GM12878 (cell line): ENCODE measurements at regions not wholly inside any gene's neighbourhood (a gene's known extent, or its start where the extent isn't known, plus 50 kb on each side); places are given as distances from the start of the nearest gene placed in this dataset.

ENCODE experiments used
- ATAC-seq: fragments of 200-7000 bp; cut with Tn5 transposase; 3 replicates; pipeline ENCODE4 v1.9.1; 2020; ENCODE audit warnings: mild to moderate bottlenecking, moderate library complexity
- BruUV-seq: library from RNA; stranded (reverse); fragments of 400-500 nt; replicated peaks from 2 replicates; lab custom pipeline; 2021; lab: Mats Ljungman, UMichigan
- CTCF ChIA-PET: fragments of 300-600 bp; sonication (Branson Sonifier 250); formaldehyde crosslinking; extraction: SDS; loops from one replicate; lab custom pipeline; 2021; ENCODE audit warnings: inconsistent platforms; lab: Yijun Ruan, JAX
- POLR2A ChIA-PET: fragments of 350-600 bp; formaldehyde crosslinking; extraction: SDS; loops from one replicate; lab custom pipeline; 2021; ENCODE audit warnings: inconsistent platforms; lab: Charles Lee
- RAD21 ChIA-PET: fragments of 300-600 bp; sonication (Branson Sonifier 250); formaldehyde crosslinking; loops from one replicate; lab custom pipeline; 2023; ENCODE audit warnings: antibody characterized with exemption; ENCODE audit not compliant: unreplicated experiment; lab: Charles Lee
- SMC1A ChIA-PET: fragments of 300-600 bp; sonication (Branson Sonifier 250); formaldehyde crosslinking; loops from one replicate; lab custom pipeline; 2023; ENCODE audit not compliant: unreplicated experiment, uncharacterized antibody; lab: Charles Lee
- DNase-seq: peaks from one replicate; pipeline ENCODE4 v3.0.0-alpha.2; 2011; ENCODE audit warnings: low read depth, low spot score
- FAIRE-seq: peaks from 3 replicates; lab custom pipeline; 2011; peaks lifted over from hg19 to GRCh38; lab: Jason Lieb, UNC
- H2AFZ ChIP-seq: 2 replicates; pipeline ENCODE4 v1.6.0; 2011; ENCODE audit warnings: low read depth, low read length, control low read depth; ENCODE audit not compliant: control insufficient read depth
- H3K27ac ChIP-seq: 2 replicates; pipeline ENCODE4 v1.5.1; 2011; ENCODE audit warnings: control low read depth; ENCODE audit not compliant: control insufficient read depth, insufficient read depth
- H3K27me3 ChIP-seq, 2 experiments: replicated peaks in 1 of 2; 2 replicates each; pipeline versions ENCODE4 v1.6.0 to v1.6.1; 2011; ENCODE audit warnings: low read length in 1 of 2; ENCODE audit not compliant: control insufficient read depth in 2 of 2, insufficient read depth in 2 of 2
- H3K36me3 ChIP-seq, 2 experiments: 2 replicates each; pipeline ENCODE4 v1.5.1; 2011; ENCODE audit warnings: low read length in 1 of 2; ENCODE audit not compliant: control insufficient read depth in 2 of 2, insufficient read depth in 2 of 2
- H3K4me1 ChIP-seq: 2 replicates; pipeline ENCODE4 v1.6.1; 2011; ENCODE audit warnings: mild to moderate bottlenecking, low read length, moderate library complexity, mixed read lengths; ENCODE audit not compliant: control insufficient read depth, insufficient read depth
- H3K4me2 ChIP-seq: 2 replicates; pipeline ENCODE4 v1.6.0; 2011; ENCODE audit warnings: control low read depth; ENCODE audit not compliant: control insufficient read depth, insufficient read depth
- H3K4me3 ChIP-seq: fragments of 200-600 bp; sonication (generic); 2 replicates; pipeline ENCODE4 v1.5.1; 2016
- H3K79me2 ChIP-seq: 2 replicates; pipeline ENCODE4 v1.6.0; 2011; ENCODE audit warnings: low read length; ENCODE audit not compliant: control insufficient read depth, insufficient read depth
- H3K9ac ChIP-seq: 2 replicates; pipeline ENCODE4 v1.8.0; 2011; ENCODE audit warnings: low read length, control low read depth, mixed read lengths; ENCODE audit not compliant: control insufficient read depth, insufficient read depth
- H3K9me3 ChIP-seq: replicated peaks from 3 replicates; pipeline ENCODE4 v1.5.1; 2011; ENCODE audit warnings: mild to moderate bottlenecking, low read length; ENCODE audit not compliant: control insufficient read depth, insufficient read depth
- H4K20me1 ChIP-seq: 2 replicates; pipeline ENCODE4 v1.6.0; 2011; ENCODE audit not compliant: control insufficient read depth, insufficient read depth
- BMI1 ChIP-seq: fragments of 450-650 bp; IDR thresholded peaks from 2 replicates; pipeline ENCODE4 v1.6.1; 2016; ENCODE audit warnings: mild to moderate bottlenecking, moderate library complexity, borderline replicate concordance
- KAT2A ChIP-seq: conservative IDR thresholded peaks from 2 replicates; pipeline ENCODE4 v1.6.1; 2011; ENCODE audit warnings: low read depth, low read length; ENCODE audit not compliant: control insufficient read depth
- MXI1 ChIP-seq: fragments of 150-350 bp; IDR thresholded peaks from 2 replicates; pipeline ENCODE4 v1.6.1; 2011; ENCODE audit warnings: low read depth, mild to moderate bottlenecking, inconsistent platforms, low read length, improper control_type of control experiment
- NRF1 ChIP-seq: conservative IDR thresholded peaks from 2 replicates; pipeline ENCODE4 v1.6.1; 2011; ENCODE audit warnings: mild to moderate bottlenecking, low read depth, low read length, improper control_type of control experiment
- SIX5 ChIP-seq: IDR thresholded peaks from 2 replicates; pipeline ENCODE4 v1.6.1; 2011; ENCODE audit warnings: mild to moderate bottlenecking, low read depth, low read length, moderate library complexity; ENCODE audit not compliant: severe bottlenecking
- SMAD1 ChIP-seq: fragments of 450-650 bp; IDR thresholded peaks from 2 replicates; pipeline ENCODE4 v1.6.1; 2018; ENCODE audit warnings: mild to moderate bottlenecking, low read depth; ENCODE audit not compliant: partially characterized antibody
- SMAD5 ChIP-seq: IDR thresholded peaks from 2 replicates; pipeline ENCODE4 v1.6.1; 2016; ENCODE audit warnings: antibody characterized with exemption, low read depth
- TCF12 ChIP-seq: IDR thresholded peaks from 2 replicates; pipeline ENCODE4 v1.6.1; 2011; ENCODE audit warnings: low read depth, mild to moderate bottlenecking, low read length
- WGBS: methylation state at CpG from one replicate; pipeline ENCODE4 v1.1.6; 2016; ENCODE audit warnings: low lambda C conversion rate; ENCODE audit not compliant: insufficient replicate concordance, insufficient coverage; ENCODE audit errors: missing lambda C conversion rate; 5-methylcytosine and 5-hydroxymethylcytosine counted together
- in situ Hi-C: fragments of 300-500 bp; cut with MboI; formaldehyde crosslinking; loops from 9 replicates; pipeline ENCODE4 v1.14.3; 2018; ENCODE audit warnings: mixed read lengths
- intact Hi-C: fragments of 100-400 bp; cut with micrococcal nuclease; formaldehyde crosslinking; loops from one replicate; pipeline ENCODE4 v1.14.2; 2022; ENCODE audit not compliant: unreplicated experiment
- TF ChIP-seq, protein P1 (sequence below), 3 experiments: IDR thresholded peaks in 2 of 3; conservative IDR thresholded peaks in 1 of 3; 2 replicates each; pipeline ENCODE4 v1.5.1; 2011; ENCODE audit warnings: low read depth in 3 of 3, low read length in 3 of 3, mild to moderate bottlenecking in 3 of 3, control low read depth in 2 of 3, moderate library complexity in 2 of 3, inconsistent platforms in 1 of 3, mixed read lengths in 1 of 3; ENCODE audit not compliant: control insufficient read depth in 2 of 3, insufficient read depth in 1 of 3; ENCODE audit errors: extremely low read depth in 1 of 3
- TF ChIP-seq, protein P2 (sequence below): fragments of 450-650 bp; IDR thresholded peaks from 2 replicates; pipeline ENCODE4 v1.6.1; 2017; ENCODE audit warnings: mild to moderate bottlenecking, low read depth, inconsistent platforms; ENCODE audit not compliant: poor library complexity, severe bottlenecking
- TF ChIP-seq, protein P3 (sequence below): fragments of 450-650 bp; IDR thresholded peaks from 2 replicates; pipeline ENCODE4 v1.6.1; 2017; ENCODE audit warnings: mild to moderate bottlenecking, moderate library complexity

DNA sequence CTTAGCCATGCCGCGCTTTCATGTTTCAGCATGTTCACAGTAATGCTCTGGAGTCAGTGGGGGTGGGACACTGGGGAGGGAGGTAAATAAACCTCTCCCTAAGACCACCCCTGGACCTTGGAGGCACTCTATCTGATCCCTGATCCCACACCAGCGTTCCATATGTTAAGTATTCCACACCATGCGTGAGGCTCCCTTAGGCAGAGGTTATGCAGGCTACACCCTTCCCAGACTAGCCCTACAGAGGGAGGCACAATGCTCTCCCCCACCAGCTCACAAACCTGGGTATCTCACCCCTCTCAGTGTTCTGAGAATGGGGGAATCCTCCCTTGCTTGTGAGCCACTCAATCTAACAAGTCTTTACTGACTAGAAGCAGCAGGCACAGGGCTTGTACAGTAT is 1610.4 kb upstream of the ZEB2 start (continued):
- TF ChIP-seq, protein P1, sequence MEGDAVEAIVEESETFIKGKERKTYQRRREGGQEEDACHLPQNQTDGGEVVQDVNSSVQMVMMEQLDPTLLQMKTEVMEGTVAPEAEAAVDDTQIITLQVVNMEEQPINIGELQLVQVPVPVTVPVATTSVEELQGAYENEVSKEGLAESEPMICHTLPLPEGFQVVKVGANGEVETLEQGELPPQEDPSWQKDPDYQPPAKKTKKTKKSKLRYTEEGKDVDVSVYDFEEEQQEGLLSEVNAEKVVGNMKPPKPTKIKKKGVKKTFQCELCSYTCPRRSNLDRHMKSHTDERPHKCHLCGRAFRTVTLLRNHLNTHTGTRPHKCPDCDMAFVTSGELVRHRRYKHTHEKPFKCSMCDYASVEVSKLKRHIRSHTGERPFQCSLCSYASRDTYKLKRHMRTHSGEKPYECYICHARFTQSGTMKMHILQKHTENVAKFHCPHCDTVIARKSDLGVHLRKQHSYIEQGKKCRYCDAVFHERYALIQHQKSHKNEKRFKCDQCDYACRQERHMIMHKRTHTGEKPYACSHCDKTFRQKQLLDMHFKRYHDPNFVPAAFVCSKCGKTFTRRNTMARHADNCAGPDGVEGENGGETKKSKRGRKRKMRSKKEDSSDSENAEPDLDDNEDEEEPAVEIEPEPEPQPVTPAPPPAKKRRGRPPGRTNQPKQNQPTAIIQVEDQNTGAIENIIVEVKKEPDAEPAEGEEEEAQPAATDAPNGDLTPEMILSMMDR (IDR thresholded peaks at IDR 0.05 in 2 of 3, conservative IDR thresholded peaks at IDR 0.05 in 1 of 3; ENCODE audit: control insufficient read depth in 2 of 3, extremely low read depth in 1 of 3, insufficient read depth in 1 of 3, low read depth in 3 of 3, low read length in 3 of 3): no peak
- TF ChIP-seq KAT2A (no peak), TCF12 (no peak), SMAD5 (no peak), MXI1 (no peak)
- TF ChIP-seq, protein P2, sequence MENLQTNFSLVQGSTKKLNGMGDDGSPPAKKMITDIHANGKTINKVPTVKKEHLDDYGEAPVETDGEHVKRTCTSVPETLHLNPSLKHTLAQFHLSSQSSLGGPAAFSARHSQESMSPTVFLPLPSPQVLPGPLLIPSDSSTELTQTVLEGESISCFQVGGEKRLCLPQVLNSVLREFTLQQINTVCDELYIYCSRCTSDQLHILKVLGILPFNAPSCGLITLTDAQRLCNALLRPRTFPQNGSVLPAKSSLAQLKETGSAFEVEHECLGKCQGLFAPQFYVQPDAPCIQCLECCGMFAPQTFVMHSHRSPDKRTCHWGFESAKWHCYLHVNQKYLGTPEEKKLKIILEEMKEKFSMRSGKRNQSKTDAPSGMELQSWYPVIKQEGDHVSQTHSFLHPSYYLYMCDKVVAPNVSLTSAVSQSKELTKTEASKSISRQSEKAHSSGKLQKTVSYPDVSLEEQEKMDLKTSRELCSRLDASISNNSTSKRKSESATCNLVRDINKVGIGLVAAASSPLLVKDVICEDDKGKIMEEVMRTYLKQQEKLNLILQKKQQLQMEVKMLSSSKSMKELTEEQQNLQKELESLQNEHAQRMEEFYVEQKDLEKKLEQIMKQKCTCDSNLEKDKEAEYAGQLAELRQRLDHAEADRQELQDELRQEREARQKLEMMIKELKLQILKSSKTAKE: no peak
- TF ChIP-seq, all 136 proteins: peak for 0

DNA sequence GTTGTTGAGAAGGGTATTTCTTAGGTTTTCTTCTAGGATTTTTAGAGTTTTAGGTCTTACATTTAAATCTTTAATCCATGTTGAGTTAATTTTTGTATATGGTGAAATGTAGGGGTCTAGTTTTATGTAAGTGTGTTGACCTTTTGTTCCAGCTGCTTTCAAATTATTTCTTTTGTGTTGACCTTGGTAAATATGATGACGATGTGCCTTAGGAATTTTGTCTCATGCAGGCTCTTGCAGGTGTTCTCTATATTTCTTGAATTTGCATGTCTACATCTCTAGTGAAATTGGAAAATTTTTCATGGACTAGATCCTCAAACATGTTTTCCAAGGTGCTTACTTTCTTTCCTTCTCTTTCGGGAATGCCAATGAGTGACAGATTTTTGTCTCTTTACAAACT is 1609.3 kb upstream of the ZEB2 start:
- in situ Hi-C loops: no loop called here
- TF ChIP-seq, protein P2: no peak
- TF ChIP-seq NRF1: no peak
- TF ChIP-seq SIX5: no peak
- TF ChIP-seq, protein P3, sequence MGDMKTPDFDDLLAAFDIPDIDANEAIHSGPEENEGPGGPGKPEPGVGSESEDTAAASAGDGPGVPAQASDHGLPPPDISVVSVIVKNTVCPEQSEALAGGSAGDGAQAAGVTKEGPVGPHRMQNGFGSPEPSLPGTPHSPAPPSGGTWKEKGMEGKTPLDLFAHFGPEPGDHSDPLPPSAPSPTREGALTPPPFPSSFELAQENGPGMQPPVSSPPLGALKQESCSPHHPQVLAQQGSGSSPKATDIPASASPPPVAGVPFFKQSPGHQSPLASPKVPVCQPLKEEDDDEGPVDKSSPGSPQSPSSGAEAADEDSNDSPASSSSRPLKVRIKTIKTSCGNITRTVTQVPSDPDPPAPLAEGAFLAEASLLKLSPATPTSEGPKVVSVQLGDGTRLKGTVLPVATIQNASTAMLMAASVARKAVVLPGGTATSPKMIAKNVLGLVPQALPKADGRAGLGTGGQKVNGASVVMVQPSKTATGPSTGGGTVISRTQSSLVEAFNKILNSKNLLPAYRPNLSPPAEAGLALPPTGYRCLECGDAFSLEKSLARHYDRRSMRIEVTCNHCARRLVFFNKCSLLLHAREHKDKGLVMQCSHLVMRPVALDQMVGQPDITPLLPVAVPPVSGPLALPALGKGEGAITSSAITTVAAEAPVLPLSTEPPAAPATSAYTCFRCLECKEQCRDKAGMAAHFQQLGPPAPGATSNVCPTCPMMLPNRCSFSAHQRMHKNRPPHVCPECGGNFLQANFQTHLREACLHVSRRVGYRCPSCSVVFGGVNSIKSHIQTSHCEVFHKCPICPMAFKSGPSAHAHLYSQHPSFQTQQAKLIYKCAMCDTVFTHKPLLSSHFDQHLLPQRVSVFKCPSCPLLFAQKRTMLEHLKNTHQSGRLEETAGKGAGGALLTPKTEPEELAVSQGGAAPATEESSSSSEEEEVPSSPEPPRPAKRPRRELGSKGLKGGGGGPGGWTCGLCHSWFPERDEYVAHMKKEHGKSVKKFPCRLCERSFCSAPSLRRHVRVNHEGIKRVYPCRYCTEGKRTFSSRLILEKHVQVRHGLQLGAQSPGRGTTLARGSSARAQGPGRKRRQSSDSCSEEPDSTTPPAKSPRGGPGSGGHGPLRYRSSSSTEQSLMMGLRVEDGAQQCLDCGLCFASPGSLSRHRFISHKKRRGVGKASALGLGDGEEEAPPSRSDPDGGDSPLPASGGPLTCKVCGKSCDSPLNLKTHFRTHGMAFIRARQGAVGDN: no peak
- no peak for TF ChIP-seq SMAD1
- no peak for TF ChIP-seq BMI1

More for the DNA sequence above, 1609.3 kb upstream of the ZEB2 start:
- Histone ChIP-seq H2AFZ (no peak overlapping the region), H3K4me2 (no peak overlapping the region), H3K9me3 (no peaks in the 10 kb centered on the region), H3K9ac (no peak overlapping the region), H4K20me1 (no peaks in the 10 kb centered on the region), H3K4me3 (no peak overlapping the region), H3K36me3 (no peaks in the 10 kb centered on the region), H3K4me1 (no peaks in the 10 kb centered on the region), H3K27ac (no peak overlapping the region), H3K79me2 (no peaks in the 10 kb centered on the region), H3K27me3 (no peaks in the 10 kb centered on the region)
- ChIA-PET RAD21 (no interaction called here), CTCF (interaction anchor here (1.5 kb wide), 1 partner anchor 9 kb away, joined by 3 read pairs; no protein-coding TSS in a partner anchor), POLR2A (no interaction called here), SMC1A (interaction anchor here (1.8 kb wide), 1 partner anchor 12 kb away, joined by 4 read pairs; no protein-coding TSS in a partner anchor)
- FAIRE-seq: no peak
- no peak for ATAC-seq
- intact Hi-C loops: no loop called here
- DNase-seq: no peak
- 49% methylated on average over 2 of the region's 2 CpGs for WGBS
- no TSS peak for BruUV-seq
